HG03159 (cell line): ENCODE measurements at regions not wholly inside any gene's neighbourhood (a gene's known extent, or its start where the extent isn't known, plus 50 kb on each side); places are given as distances from the start of the nearest gene placed in this dataset.

Source experiments
- ATAC-seq: cut with Tn5 transposase; IDR thresholded peaks from one replicate; pipeline ENCODE4 v1.9.1; 2021; ENCODE audit warnings: mild to moderate bottlenecking, moderate library complexity; ENCODE audit not compliant: unreplicated experiment

DNA sequence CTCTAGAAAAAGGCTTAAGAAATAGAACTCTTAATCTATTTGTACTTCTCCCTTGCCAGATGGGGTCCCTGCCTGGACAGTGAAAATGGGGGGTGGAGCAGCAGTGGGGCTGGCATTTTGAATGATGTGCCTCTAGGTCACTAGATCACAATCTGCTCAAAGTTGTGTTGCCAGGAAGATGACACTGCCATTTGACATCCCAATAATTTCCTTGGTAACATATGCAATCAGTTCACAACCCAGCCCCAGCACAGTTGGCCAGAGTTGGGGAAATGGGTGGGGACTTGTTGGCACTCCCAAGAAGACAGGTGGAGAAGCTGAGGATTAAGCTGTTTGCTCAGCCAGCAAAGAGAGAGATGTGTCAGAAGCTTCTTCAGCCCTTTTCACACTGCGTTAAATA is 558.3 kb upstream of the KLHL29 start:
- no peak for ATAC-seq

DNA sequence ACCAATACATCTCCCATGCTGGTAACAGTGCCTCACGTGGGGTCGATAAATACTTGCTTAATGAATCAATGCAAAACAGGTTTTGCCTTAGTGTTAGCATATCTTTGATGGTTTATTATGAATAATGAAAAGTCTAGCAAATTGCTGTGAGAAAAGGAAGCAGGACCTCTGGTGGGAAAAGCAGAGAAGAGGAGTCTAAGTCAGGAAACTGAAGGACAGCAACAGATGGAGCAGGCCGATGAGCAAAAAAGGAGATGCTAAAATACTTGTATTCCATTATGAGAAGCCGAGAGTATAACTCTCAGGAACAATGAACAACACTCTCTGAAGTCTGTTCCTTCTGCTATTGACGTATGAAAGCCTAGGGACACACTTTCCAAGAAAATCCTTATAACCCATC is 555.2 kb upstream of the KLHL29 start:
- ATAC-seq = no peak

DNA sequence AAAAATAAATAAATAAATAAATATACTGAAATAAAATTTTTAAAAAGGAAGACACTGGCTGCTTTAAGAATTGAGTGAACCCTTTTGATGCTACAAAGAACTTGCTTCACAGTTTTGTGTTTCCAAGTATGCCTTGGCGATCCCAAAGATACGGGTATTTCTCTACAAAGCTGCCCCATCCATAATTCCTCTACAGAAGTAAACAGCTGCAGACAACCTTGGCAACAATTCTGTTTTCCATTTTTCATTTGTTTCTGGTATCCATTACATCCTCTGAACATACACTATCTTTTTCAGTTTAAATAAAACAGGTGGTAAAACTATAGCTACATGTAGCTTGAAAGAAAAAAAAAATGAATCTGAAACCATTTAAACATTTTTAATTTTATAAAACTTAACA is 552.8 kb upstream of the KLHL29 start:
- ATAC-seq = no peak

DNA sequence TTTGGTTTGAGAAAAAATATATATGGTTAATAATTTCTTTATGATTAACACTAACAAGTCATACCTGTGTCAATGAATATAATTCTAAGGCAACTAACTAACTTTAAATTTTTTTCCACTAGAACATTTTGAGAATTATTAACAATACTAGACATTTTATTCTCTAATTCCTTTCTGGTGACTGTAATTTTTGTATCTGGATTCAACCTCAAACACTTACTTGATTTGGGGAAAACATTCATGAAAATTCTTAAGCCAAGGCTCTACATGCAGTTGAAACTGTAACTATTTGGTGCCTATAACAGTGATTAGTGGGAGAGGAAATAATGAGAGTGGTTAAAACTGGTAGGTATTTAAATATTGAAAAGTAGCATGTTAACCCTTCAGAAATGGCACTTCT is 546.5 kb upstream of the KLHL29 start:
- no peak for ATAC-seq

DNA sequence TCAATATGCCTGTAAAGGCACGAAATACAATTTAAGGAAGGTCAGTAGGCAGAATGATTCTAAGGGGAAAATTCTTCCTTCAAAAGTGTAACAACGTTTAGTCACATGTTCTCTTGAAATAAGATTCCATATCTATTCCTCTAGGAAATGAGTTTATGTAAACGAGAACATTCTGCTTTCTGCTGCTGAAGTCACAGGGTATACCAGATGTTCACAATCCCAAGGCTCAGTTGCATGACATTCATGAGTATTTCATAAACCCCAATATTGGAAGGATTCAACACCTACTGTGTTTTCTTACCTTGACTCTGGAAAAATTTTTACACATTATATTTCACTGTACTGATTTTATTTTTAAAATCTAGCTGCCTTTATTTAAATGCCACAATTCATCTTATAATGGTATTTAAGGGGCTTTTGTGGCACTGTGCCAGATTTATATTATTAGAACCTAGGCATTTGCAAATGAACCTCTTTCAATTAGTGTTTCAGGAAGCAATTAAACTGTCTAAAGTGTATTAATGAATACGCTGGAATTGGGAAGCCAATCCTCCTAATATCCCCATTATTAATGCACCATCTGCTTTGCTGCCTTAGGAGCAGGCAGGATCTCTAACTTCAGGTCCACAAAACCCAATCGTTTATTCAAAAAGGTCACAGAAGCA is 542.6 kb upstream of the KLHL29 start:
- ATAC-seq = no peak

DNA sequence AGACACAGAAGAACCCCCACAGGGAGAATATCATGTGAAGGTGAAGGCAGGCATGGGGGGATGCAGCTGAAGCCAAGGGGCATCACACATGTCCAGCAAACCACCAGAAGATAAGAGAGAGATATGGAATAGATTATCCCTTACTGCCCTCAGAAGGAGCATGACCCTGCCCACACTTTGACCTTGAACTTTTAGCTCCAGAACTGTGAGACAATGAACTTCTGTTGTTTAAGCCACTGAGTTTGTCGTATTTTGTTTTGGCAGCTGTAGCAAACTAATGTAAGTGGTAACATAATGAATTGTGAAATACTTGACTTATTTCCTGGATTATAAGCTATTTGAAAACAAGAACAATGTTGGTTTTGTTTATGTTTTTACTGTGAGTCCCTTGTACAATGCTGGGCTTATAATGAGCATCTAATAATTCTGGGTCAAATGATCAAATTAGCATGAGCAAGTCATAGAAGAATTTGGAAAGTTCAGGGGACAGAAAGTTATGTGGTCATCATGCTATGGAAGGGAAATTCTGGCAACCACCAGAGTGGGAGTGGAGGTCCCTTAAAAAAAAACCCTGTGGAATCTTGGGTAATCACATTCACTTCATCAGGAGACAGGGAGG is 541.0 kb upstream of the KLHL29 start:
- ATAC-seq = no peak

DNA sequence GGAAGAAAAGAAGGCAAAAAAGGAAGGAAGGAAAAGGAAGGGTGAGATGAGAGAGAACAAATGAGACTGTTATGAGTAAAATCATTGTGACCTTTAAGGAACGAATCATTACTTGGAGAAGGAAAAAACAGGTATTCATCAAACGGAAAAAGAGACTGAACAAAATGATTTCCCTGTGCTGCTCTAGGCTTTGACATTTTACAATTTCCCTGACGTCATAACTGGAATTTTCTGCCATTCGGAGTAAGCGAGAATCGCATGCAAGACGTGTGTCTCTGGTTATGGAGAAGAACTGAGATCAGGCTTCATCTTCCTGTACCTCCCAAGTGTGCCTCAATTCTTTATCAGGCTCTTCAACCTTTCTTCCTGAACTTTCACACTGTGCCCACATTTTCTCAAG is 534.7 kb upstream of the KLHL29 start:
- ATAC-seq = no peak

DNA sequence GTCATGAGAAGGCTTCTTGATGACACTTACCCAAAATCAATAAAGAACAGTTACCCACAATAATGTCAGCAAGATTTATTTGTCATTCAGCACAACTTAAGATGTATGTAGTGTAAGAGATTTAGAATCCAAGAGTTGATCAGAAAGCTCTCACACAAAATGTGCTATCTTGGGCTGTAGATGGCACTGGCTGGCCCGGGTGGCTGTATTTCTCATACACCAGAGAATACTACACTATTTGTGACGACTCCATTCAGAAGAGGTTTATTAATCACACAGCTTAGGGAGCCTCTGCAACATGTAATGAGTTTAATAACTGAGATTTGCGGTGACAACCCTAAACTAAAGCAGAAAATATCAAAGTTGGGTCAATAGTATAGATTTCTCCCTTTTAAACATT is 530.4 kb upstream of the KLHL29 start:
- ATAC-seq = no peak

DNA sequence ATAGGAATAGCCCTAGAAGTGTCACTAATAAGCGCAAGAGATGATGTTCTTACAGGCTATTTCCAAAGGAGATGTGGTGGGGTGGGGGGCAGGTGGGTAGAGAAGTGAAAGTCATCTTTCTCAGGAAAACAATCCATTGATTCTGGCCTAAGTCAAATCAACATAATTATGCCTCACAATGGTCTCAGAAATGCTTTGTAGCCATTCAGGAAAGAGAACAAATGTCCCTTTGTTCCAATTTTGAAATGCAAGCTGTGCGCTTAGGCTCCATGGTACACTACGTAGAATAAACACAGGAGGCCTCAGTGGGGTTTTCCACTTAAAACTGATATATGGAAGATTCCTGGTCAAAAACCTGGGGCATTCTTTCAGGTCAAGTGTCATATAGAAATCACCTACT is 529.9 kb upstream of the KLHL29 start:
- ATAC-seq = no peak

DNA sequence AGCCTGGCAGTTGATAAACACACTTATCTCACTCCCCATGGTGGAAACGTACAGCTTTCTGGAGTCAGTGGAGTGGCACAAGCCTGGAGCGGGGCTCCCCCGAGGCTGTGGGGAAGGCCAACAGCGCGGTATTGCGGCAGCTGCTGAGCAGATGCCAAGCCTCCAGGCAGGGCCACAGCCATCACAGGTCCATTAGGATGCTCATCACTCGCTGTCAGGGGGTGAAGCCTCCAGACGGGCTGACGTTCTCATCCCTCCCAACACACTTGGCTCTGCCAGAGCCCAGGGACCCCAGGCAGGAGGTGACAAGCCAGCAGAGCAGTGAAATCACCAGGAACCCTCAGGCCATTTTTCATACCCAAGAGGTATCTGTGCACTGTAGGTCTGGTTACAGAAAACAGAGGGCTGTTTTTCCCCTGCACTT is 529.2 kb upstream of the KLHL29 start:
- no peak for ATAC-seq

DNA sequence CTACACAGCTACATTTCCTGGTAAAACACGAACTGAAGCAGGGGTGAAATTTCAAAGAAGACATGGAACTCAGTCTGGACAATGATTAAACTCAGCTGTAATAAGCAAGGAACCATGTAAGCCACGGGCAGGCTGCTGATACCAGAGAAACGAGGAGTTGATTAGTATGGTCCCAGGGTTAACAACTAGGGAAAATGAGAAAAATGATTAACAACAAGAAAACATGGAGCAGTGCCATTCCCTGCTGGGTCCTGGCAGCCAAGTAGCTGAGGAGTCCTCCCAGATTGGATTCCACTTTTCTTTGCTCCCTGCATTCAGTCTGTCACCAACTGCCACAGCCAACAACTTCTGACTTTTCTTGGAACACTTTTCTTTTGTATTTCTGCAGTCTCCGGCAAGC is 517.0 kb upstream of the KLHL29 start:
- no peak for ATAC-seq

DNA sequence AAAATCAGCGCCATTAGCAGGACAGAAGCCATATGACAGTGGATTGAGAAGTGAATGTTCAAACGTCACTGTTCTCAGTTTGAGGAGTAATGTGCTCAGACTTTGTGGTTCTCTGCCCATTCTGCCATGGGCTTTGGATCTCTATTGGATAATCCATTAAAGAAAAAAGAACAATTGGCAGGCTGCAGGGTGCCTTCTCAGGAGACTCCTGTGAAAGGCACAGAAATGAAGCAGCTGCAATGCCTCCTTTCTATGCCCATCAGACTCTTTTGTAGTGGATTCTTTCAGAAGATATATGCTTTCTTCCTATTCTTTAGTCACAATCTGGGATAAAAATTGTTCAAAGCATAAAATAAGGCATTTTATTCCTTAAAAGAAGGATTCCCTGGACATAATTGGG is 506.9 kb upstream of the KLHL29 start:
- ATAC-seq = no peak

DNA sequence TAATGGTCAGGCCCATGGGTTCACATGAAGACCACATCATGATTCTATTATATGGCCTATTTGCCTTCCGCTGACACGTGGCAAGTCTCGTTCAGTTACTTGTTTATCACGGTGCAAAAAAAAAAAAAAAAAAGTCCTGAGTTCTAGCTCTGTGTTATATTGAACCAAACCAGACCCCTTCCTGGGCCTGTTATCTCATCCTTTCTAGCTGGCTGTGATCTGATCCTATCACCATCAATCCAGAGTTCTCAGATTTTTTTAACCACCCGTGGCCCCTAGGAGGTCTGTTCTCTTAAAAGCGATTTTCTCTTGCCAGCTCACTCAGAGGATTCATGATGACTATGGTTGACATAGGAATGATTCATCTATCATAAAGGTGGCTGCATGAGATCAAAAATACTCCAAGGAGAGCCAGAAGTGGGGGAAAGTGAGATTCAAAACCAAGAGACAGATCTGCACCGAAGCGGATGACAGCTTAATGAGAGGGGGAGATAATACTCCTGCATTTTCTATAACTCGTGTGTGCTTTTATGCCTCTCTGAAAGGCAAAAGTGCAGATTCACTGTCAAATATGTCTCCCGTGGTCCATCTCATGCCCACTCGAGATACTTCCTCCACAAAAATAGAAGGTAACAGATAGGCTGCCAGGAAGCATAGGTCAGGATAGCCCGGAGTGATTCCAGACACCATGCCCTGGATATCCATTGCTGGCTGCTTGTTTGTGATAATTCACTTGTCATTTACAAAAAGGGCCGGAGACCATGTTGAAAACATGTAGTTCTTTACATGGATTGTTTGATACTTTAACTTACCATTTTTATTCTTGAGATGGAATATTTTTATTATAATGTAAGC is 505.7 kb upstream of the KLHL29 start:
- ATAC-seq = no peak

DNA sequence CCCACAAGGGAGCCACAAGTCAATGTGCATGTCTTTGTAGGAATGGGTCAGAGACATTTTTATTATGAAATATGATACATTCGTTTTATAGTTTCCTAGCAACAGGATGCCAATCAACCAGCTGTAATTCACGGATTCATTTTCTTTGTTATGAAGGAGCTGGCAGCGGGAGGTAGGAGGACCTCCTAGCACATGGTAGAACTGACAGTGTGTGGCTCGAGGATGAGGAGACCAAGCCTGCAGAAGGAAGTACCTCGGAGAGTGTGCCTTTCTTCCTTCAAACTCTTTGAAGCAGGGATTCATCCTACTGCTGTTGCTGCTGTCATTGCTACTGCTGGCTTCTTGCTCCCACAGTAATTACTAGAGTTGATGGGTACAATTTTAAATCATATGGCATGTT is 504.8 kb upstream of the KLHL29 start:
- no peak for ATAC-seq

DNA sequence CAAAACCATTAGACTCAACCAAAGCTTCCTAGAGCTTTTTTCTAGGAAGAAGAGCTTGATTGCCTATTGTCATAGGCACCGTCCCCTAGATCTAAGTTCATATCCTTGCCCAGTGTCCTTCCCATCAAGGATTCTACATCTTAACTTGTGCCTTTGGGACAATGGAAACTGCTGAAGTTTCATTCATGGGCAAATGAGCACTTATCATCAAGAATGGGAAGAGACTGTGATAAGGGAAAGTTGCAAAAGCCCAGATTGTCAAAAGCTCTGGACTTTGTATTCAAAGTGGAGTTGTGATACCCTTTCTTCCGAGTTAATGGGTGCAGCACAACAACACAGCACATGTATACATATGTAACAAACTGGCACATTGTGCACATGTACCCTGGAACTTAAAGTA is 503.0 kb upstream of the KLHL29 start:
- ATAC-seq = no peak

DNA sequence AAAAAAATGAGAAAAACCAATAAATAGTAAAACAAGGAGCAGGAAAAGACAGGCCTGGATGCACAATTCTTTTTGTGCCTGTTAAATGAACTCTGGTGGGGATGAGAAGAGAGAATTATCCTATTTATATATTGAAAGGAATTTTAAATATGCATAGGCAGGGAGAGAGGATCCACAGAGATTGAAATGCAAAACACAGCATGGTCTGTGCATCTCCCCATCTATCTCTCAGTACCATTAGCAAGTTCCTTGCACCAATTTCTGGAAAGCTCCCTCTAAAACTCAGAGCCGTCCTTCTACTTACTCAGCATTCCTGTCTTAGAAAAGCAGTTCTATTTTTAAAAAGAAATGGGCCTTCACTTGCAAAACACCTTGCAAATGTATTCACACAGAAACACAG is 502.3 kb upstream of the KLHL29 start:
- no peak for ATAC-seq

DNA sequence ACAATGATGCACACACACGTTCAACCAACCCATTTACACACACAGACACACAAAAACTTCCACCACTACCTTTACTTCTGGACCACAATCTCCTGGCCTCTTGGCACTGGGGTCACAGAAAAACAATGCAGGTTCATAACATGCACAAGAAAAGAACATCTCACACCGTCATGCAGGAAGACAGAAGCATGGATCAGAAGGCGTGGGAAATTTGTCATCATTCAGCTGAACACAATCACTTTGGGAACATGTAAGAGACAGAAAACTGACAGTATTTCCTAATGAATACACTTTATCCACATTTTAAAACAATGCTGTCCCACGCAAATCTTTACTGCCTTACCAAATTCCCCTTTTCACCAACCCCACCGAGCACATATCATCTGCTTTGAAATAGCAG is 501.9 kb upstream of the KLHL29 start:
- no peak for ATAC-seq

DNA sequence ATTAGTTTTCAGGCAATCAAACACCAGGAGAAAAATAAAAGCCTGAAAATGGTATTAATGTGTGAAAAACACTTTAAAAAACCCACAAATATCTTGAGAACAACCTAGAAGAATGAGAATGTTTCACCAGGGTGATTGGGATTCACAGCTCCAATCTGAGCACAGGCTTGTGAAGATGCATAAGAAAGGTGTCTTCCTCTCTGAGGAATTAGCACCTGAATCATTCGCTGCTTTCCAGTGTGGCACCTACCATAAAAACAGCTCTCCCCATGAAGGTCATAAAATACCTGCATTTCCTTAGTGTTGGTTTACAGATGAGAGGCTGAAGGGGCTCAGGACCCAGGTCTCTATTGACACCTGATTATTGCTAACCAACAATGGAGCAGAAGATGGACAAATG is 499.7 kb upstream of the KLHL29 start:
- no peak for ATAC-seq

DNA sequence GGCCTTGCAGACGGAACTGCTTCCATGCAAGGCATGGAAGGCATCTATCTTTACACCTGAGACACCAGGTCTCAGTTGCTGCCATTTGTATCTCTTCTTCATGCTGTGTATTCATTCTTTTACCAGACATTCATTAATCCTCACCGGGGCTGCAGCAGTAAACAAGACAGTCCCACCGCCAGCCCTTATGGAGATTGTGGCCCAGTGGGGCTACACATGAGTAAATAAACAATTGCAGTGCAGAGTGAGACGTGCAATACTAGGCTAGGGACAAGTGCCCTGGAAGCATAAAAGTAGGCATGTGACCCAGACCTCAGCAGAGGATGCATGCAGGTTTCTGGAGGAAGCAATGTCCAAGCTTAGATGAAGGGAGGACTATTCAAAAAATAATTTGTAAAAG is 497.6 kb upstream of the KLHL29 start:
- no peak for ATAC-seq

DNA sequence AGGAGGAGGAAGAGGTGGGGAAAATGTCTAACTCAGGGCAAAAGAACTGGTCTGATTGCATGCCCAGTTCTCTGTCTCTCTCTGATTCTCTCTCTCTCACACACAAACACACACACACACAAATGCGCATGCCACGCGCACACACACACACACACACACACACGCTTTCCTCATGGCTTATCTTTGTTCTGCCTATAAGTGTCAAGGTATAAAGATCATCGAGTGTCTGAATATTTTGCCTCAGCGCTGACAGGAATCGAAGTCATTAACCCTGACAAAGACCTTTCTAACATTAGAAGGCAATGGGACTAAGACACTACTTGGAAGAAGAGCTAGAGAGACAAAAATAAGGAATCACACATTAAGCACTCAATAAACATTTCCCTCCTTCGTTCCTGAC is 497.1 kb upstream of the KLHL29 start:
- no peak for ATAC-seq

DNA sequence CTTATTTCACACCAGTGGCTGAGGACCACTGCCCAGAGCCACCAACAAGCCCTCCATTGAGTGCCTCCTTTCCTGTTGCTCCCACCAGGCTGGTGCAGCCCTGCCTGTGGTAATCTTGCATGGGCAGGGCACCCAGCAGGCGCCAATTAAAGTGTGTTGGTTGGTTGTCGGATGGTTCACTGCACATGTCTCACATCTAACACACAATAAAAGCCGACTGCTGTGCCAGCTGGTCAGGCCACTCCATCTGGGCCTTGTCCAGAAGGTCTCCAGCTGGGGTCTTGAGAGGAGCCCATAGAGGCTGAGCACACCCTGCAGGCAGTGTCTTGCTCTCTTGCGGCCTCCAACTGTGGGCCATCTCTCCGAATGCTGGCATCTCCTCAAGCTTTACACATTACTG is 494.8 kb upstream of the KLHL29 start:
- ATAC-seq = no peak
